ENCODE measurements at regions not wholly inside any gene's neighbourhood (a gene's known extent, or its start where the extent isn't known, plus 50 kb on each side); places are given as distances from the start of the nearest gene placed in this dataset.

- TF ChIP-seq ZNF274 (IDR thresholded peaks at IDR 0.05; ENCODE audit: borderline replicate concordance, extremely low read depth, low read length), result no peak
- TF ChIP-seq USF2 (IDR thresholded peaks at IDR 0.05; ENCODE audit: low read length), result no peak
Measured at GRCh38 chr9:126113756-126114408, 212.7 kb upstream of the MVB12B start (continued).
